Esophagus (tissue), 2 donors: ENCODE measurements at regions not wholly inside any gene's neighbourhood (a gene's known extent, or its start where the extent isn't known, plus 50 kb on each side); places are given as distances from the start of the nearest gene placed in this dataset.

Experiments used
- H3K27ac ChIP-seq, 2 donors: one replicate each; pipeline ENCODE4 v1.5.1; 2013; ENCODE audit warnings: low read depth in 2 of 2, mild to moderate bottlenecking in 2 of 2, inconsistent platforms in 1 of 2, low read length in 1 of 2, moderate library complexity in 1 of 2
- H3K27me3 ChIP-seq, 2 donors: one replicate each; pipeline ENCODE4 v1.6.1; 2013; ENCODE audit warnings: low read length in 2 of 2, control low read depth in 1 of 2, mild to moderate bottlenecking in 1 of 2; ENCODE audit not compliant: insufficient read depth in 2 of 2, control insufficient read depth in 1 of 2
- H3K36me3 ChIP-seq, 2 donors: one replicate each; pipeline ENCODE4 v1.6.1; 2013; ENCODE audit warnings: low read length in 1 of 2; ENCODE audit not compliant: control insufficient read depth in 2 of 2, insufficient read depth in 2 of 2
- H3K4me1 ChIP-seq, 2 donors: one replicate each; pipeline ENCODE4 v1.6.1; 2013; ENCODE audit warnings: low read length in 1 of 2; ENCODE audit not compliant: control insufficient read depth in 2 of 2, insufficient read depth in 2 of 2
- H3K4me3 ChIP-seq, 2 donors: one replicate each; pipeline ENCODE4 v1.5.1; 2013; ENCODE audit warnings: low read length in 2 of 2, mild to moderate bottlenecking in 2 of 2, low read depth in 1 of 2, moderate library complexity in 1 of 2
- H3K9me3 ChIP-seq, 2 donors: one replicate each; pipeline ENCODE4 v1.6.1; 2013; ENCODE audit warnings: mild to moderate bottlenecking in 2 of 2, low read depth in 1 of 2, low read length in 1 of 2, moderate library complexity in 1 of 2; ENCODE audit not compliant: control insufficient read depth in 2 of 2, insufficient read depth in 1 of 2
- WGBS, 2 donors: extraction: QIAGEN DNeasy Blood & Tissue Kit; methylation state at CpG; one replicate each; pipeline ENCODE4 v1.1.7; 2013; 5-methylcytosine and 5-hydroxymethylcytosine counted together
- donor health status: healthy with polysubstance abuse.
- donor health status: Bipolar disorder and iron deficiency.

DNA sequence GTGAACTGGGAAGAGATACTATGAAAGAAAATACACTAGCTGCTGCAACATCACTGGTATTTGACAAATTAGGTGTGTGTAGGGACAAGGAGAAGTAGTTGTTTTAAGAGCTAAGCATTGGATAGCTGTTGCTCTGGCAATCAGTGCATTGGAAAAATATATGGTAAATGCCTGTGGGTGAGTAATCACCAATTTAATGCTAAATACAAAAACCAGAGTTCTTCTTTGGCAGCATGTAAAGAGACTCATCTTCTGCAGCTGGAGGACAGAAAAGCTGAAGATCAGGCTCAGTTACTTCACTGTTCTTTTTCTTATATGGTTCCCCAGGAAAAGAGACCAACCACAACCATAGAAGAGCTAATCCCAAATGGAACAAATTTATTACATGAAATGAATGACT lies 201.8 kb upstream of the MPDZ start:
- Histone ChIP-seq H3K27me3 (no peaks in the 10 kb centered on the region), H3K36me3 (no peaks in the 10 kb centered on the region), H3K9me3 (peaks cover 0 to 9% of the 10 kb centered on the region in 2 donors), H3K4me3 (no peak overlapping the region), H3K4me1 (no peaks in the 10 kb centered on the region), H3K27ac (no peak overlapping the region)

DNA sequence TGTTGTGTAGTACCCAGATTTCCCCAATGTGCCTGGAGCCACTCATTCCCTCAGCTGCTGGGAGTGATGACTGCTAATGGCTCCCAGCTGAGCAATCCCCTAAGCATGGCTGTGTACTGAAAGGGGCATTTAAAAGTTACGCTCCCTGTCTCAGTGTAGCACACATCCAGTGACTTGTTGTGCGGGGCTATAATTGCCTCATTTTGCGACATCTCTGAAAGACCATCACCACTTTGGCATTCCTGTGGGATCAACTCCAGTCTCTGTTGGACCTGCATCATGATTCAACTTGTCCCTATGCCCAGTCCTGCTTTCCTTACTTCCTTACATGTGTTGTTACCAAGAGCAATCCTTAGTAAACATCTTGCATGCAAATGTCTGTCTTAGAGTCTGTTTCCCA lies 201.2 kb upstream of the MPDZ start:
- H3K36me3 ChIP-seq = no peaks in the 10 kb centered on the region
- H3K27ac ChIP-seq = no peak overlapping the region
- H3K4me3 ChIP-seq = no peak overlapping the region
- H3K27me3 ChIP-seq = no peaks in the 10 kb centered on the region
- no peaks in the 10 kb centered on the region for H3K4me1 ChIP-seq
- 93 to 95% methylated on average over 3 of the region's 3 CpGs for WGBS, 2 donors
- H3K9me3 ChIP-seq = peaks cover 0 to 9% of the 10 kb centered on the region in 2 donors

- Histone ChIP-seq H3K4me1 (no peaks in the 10 kb centered on the region), H3K27ac (no peak overlapping the region), H3K36me3 (no peaks in the 10 kb centered on the region), H3K9me3 (peaks cover 0 to 9% of the 10 kb centered on the region in 2 donors), H3K27me3 (no peaks in the 10 kb centered on the region), H3K4me3 (no peak overlapping the region)
Measured at GRCh38 chr9:13479096-13479495, 199.6 kb upstream of the MPDZ start.

DNA sequence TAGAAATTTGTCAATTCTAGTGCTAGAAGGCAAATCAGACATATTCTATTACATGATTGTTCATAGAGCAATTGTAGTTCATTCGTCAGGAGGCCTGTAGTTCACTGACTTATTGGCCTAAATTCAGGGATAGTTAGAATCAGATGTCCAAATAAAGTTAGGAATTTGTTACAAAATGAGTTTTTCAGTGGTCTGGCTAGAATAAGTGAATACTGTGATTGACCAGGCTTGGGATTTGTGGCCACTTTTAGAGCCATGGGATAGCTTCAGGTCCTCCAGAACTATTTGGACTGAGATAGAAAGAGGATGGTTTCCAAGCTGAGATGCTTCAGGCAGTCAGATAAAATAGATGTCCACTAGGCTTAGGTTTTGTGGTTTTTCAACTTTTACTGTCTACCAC lies 199.1 kb upstream of the MPDZ start:
- Histone ChIP-seq H3K27ac (no peak overlapping the region), H3K36me3 (no peaks in the 10 kb centered on the region), H3K27me3 (no peaks in the 10 kb centered on the region), H3K9me3 (peaks cover 0 to 9% of the 10 kb centered on the region in 2 donors), H3K4me1 (no peaks in the 10 kb centered on the region), H3K4me3 (no peak overlapping the region)
- 65 to 69% methylated on average over 1 of the region's 1 CpG for WGBS, 2 donors

DNA sequence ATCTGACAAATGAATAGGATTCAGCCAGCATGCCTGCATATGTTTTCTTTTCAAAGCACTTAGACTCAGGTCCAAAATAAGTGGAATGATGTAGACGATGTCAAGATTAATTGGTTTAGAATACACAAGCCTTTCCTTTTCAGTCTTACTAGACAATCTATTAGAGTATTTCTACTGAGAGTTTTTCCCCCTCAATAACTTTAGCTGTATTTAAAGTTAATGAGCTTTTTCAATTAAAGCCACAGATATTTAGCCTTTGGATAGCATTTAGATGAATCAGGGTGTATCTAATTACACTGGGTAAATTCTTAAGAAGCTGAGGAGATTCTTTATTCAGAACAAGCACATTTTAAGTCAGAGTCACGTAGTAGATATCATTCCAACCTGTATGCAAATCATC lies 198.7 kb upstream of the MPDZ start:
- Histone ChIP-seq H3K36me3 (no peaks in the 10 kb centered on the region), H3K27me3 (no peaks in the 10 kb centered on the region), H3K4me3 (no peak overlapping the region), H3K9me3 (peaks cover 0 to 9% of the 10 kb centered on the region in 2 donors), H3K27ac (no peak overlapping the region), H3K4me1 (no peaks in the 10 kb centered on the region)
- 65 to 68% methylated on average over 2 of the region's 2 CpGs for whole genome bisulfite sequencing, 2 donors

GRCh38 chr9:13470836-13471235 lies 191.3 kb upstream of the MPDZ start:
- Histone ChIP-seq H3K4me1 (no peaks in the 10 kb centered on the region), H3K27me3 (no peaks in the 10 kb centered on the region), H3K4me3 (no peak overlapping the region), H3K9me3 (no peaks in the 10 kb centered on the region), H3K27ac (no peak overlapping the region), H3K36me3 (no peaks in the 10 kb centered on the region)
- WGBS, 2 donors = 74 to 82% methylated on average over 3 of the region's 3 CpGs

GRCh38 chr9:13467157-13467556 lies 187.7 kb upstream of the MPDZ start:
- Histone ChIP-seq H3K27ac (no peak overlapping the region), H3K4me1 (no peaks in the 10 kb centered on the region), H3K27me3 (no peaks in the 10 kb centered on the region), H3K9me3 (no peaks in the 10 kb centered on the region), H3K36me3 (no peaks in the 10 kb centered on the region), H3K4me3 (no peak overlapping the region)
- WGBS, 2 donors = 45 to 46% methylated on average over 2 of the region's 2 CpGs

DNA sequence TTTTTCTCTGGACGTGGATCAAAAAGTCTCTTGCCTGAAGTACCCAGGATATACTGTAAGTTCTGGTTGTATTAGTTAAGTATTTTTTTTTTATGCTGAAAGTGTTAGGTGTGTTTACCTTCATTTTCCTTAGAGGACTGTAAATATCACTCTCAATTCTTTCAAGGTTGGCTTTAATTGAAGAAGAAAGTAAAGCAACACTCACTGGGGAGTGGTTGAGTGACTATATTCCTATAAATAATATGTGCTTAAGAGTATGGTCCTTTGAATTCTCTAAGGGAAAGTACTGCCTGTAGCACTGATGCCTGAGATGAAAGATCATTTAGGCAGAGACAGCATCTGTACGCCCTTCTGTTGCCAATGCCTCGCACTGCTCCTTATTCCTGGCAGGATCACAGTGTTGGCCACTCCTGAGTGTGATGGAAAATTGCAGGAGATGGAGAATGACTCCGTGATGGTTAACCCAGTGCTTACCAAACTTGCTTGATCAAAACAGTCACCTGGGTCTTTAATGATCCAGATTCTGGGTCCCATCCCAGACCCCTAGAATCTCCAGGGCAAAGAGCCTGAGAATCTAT lies 182.0 kb upstream of the MPDZ start:
- H3K27ac ChIP-seq = no peak overlapping the region
- no peaks in the 10 kb centered on the region for H3K4me1 ChIP-seq
- WGBS, 2 donors = 69 to 71% methylated on average over 4 of the region's 4 CpGs
- no peaks in the 10 kb centered on the region for H3K9me3 ChIP-seq
- no peak overlapping the region for H3K4me3 ChIP-seq
- H3K27me3 ChIP-seq = no peaks in the 10 kb centered on the region
- H3K36me3 ChIP-seq = no peaks in the 10 kb centered on the region

GRCh38 chr9:13459071-13459470 lies 179.6 kb upstream of the MPDZ start:
- H3K36me3 ChIP-seq = no peaks in the 10 kb centered on the region
- 52 to 59% methylated on average over 3 of the region's 3 CpGs for WGBS, 2 donors
- H3K9me3 ChIP-seq = no peaks in the 10 kb centered on the region
- H3K4me3 ChIP-seq = no peak overlapping the region
- no peaks in the 10 kb centered on the region for H3K4me1 ChIP-seq
- no peaks in the 10 kb centered on the region for H3K27me3 ChIP-seq
- no peak overlapping the region for H3K27ac ChIP-seq

DNA sequence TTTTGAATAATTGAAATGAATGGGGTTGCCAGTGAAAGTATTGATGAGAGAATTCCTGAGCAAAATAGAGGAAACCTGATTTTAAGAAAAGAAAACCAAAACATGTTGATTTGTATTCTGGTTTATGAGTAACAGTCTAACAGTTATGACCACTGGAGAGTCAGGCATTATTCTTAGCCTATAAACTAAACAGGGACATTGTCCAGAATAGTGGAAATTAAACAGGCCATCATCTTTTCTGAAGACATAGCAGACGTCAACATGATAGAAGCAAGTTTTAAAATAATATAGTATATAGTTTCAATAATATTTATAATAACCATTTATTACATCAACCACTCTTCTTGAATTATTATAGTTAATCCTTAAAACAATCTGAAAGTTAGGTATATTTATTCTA lies 178.3 kb upstream of the MPDZ start:
- WGBS, 2 donors = 88 to 89% methylated on average over 1 of the region's 1 CpG
- Histone ChIP-seq H3K4me3 (no peak overlapping the region), H3K36me3 (no peaks in the 10 kb centered on the region), H3K27ac (no peak overlapping the region), H3K9me3 (no peaks in the 10 kb centered on the region), H3K27me3 (no peaks in the 10 kb centered on the region), H3K4me1 (no peaks in the 10 kb centered on the region)
